OCI-LY3 (cell line): ENCODE measurements at regions not wholly inside any gene's neighbourhood (a gene's known extent, or its start where the extent isn't known, plus 50 kb on each side); places are given as distances from the start of the nearest gene placed in this dataset.

Experiments
- EZH2phosphoT487 ChIP-seq: fragments of 200-600 bp; shearing (Covaris generic); IDR thresholded peaks from 2 replicates; pipeline ENCODE4 v1.6.1; 2018; ENCODE audit warnings: antibody characterized with exemption, mixed run types, low read depth
- TF ChIP-seq, protein P1 (sequence below): fragments of 200-600, 300-600 bp; sonication (generic); IDR thresholded peaks from 2 replicates; pipeline ENCODE4 v1.5.1; 2014; ENCODE audit warnings: antibody characterized with exemption, low read length, low read depth

DNA sequence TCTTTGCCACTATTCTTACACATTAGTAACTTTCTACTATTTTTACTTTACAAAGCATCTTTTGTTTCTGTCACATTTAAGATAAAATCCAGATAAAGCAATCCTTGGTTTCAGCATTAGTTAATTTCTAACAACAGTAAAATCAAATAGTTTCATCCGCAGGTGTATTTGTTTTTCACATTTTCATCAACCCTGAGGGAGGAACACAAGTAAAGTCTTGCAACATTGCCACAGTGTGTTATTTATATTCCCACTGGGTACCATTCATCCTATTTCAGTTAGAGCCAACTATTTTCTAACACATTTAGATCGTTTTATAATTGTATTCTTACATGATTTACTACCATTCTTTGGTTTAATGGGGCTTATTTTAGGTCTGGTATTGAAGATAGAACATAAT is 908.7 kb upstream of the CITED2 start:
- TF ChIP-seq, protein P1, sequence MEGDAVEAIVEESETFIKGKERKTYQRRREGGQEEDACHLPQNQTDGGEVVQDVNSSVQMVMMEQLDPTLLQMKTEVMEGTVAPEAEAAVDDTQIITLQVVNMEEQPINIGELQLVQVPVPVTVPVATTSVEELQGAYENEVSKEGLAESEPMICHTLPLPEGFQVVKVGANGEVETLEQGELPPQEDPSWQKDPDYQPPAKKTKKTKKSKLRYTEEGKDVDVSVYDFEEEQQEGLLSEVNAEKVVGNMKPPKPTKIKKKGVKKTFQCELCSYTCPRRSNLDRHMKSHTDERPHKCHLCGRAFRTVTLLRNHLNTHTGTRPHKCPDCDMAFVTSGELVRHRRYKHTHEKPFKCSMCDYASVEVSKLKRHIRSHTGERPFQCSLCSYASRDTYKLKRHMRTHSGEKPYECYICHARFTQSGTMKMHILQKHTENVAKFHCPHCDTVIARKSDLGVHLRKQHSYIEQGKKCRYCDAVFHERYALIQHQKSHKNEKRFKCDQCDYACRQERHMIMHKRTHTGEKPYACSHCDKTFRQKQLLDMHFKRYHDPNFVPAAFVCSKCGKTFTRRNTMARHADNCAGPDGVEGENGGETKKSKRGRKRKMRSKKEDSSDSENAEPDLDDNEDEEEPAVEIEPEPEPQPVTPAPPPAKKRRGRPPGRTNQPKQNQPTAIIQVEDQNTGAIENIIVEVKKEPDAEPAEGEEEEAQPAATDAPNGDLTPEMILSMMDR = no peak
- no peak for TF ChIP-seq EZH2phosphoT487
